ENCODE measurements at regions not wholly inside any gene's neighbourhood (a gene's known extent, or its start where the extent isn't known, plus 50 kb on each side); places are given as distances from the start of the nearest gene placed in this dataset.

DNA sequence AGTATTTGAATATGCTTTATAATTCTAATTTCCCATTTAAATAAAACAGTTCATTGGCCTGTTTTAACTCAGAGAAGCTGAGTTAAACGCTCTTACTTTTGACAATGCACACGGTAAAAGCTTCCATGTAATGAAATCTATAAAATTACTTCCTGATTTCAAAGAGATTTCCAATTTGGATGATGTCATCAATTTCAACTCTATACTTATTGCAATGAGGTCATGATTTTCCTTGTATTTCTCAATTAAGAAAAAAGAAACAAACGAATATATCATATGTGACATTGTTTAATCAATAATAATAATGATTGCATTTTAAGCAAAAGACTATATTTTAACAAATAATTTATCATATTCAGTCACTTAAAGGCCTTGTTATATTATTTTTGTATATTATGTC lies 926.1 kb upstream of the MANEA start:
- Histone ChIP-seq H3K4me1 (ENCODE audit: low read length) (no peaks in the 10 kb centered on the region), H3K9me2 (replicated peaks; ENCODE audit: insufficient read depth, low read length) (no peaks in the 10 kb centered on the region), H3K36me3 (replicated peaks; ENCODE audit: insufficient read depth, low read length) (no peaks in the 10 kb centered on the region), H3K27me3 (replicated peaks; ENCODE audit: insufficient read depth, low read length) (no peaks in the 10 kb centered on the region), H3F3A (ENCODE audit: insufficient read depth, low read length) (no peaks in the 10 kb centered on the region), H2AFZ (ENCODE audit: low read length) (no peak overlapping the region), H3K9ac (ENCODE audit: low read length) (no peak overlapping the region), H3K79me2 (ENCODE audit: low read length) (no peaks in the 10 kb centered on the region), H3K4me2 (ENCODE audit: low read depth, low read length) (no peak overlapping the region), H3K9me3 (replicated peaks; ENCODE audit: insufficient read depth, low read length) (no peaks in the 10 kb centered on the region), H3K4me3 (ENCODE audit: low read length) (no peak overlapping the region), H3K27ac (ENCODE audit: low read length) (no peak overlapping the region), H4K20me1 (ENCODE audit: insufficient read depth, low read length) (no peaks in the 10 kb centered on the region)
- TF ChIP-seq EZH2 (optimal IDR thresholded peaks at IDR 0.05; ENCODE audit: low read depth, low read length) = no peak
- TF ChIP-seq, protein P1, sequence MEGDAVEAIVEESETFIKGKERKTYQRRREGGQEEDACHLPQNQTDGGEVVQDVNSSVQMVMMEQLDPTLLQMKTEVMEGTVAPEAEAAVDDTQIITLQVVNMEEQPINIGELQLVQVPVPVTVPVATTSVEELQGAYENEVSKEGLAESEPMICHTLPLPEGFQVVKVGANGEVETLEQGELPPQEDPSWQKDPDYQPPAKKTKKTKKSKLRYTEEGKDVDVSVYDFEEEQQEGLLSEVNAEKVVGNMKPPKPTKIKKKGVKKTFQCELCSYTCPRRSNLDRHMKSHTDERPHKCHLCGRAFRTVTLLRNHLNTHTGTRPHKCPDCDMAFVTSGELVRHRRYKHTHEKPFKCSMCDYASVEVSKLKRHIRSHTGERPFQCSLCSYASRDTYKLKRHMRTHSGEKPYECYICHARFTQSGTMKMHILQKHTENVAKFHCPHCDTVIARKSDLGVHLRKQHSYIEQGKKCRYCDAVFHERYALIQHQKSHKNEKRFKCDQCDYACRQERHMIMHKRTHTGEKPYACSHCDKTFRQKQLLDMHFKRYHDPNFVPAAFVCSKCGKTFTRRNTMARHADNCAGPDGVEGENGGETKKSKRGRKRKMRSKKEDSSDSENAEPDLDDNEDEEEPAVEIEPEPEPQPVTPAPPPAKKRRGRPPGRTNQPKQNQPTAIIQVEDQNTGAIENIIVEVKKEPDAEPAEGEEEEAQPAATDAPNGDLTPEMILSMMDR (IDR thresholded peaks at IDR 0.05; ENCODE audit: low read length) = no peak
- DNase-seq = no peak

- Histone ChIP-seq H3K79me2 (ENCODE audit: low read length) (no peaks in the 10 kb centered on the region), H3K9me2 (replicated peaks; ENCODE audit: insufficient read depth, low read length) (no peaks in the 10 kb centered on the region), H3K4me3 (ENCODE audit: low read length) (no peak overlapping the region), H3F3A (ENCODE audit: insufficient read depth, low read length) (no peaks in the 10 kb centered on the region), H4K20me1 (ENCODE audit: insufficient read depth, low read length) (no peaks in the 10 kb centered on the region), H3K4me1 (ENCODE audit: low read length) (no peaks in the 10 kb centered on the region), H3K27me3 (replicated peaks; ENCODE audit: insufficient read depth, low read length) (no peaks in the 10 kb centered on the region), H2AFZ (ENCODE audit: low read length) (no peak overlapping the region), H3K36me3 (replicated peaks; ENCODE audit: insufficient read depth, low read length) (no peaks in the 10 kb centered on the region), H3K9me3 (replicated peaks; ENCODE audit: insufficient read depth, low read length) (no peaks in the 10 kb centered on the region), H3K4me2 (ENCODE audit: low read depth, low read length) (no peak overlapping the region), H3K27ac (ENCODE audit: low read length) (no peak overlapping the region), H3K9ac (ENCODE audit: low read length) (no peak overlapping the region)
- no peak for DNase-seq
- TF ChIP-seq EZH2phosphoT487 (IDR thresholded peaks at IDR 0.05; ENCODE audit: low read length) = no peak
- no peak for TF ChIP-seq EZH2 (optimal IDR thresholded peaks at IDR 0.05; ENCODE audit: low read depth, low read length)
- TF ChIP-seq, protein P1 (IDR thresholded peaks at IDR 0.05; ENCODE audit: low read length) = no peak
These were observed 932.1 kb upstream of the MANEA start for GRCh38 chr6:94645191-94645590.

- Histone ChIP-seq H3K9ac (ENCODE audit: low read length) (no peak overlapping the region), H3F3A (ENCODE audit: insufficient read depth, low read length) (no peaks in the 10 kb centered on the region), H3K27me3 (replicated peaks; ENCODE audit: insufficient read depth, low read length) (no peaks in the 10 kb centered on the region), H3K36me3 (replicated peaks; ENCODE audit: insufficient read depth, low read length) (no peaks in the 10 kb centered on the region), H3K4me2 (ENCODE audit: low read depth, low read length) (no peak overlapping the region), H3K27ac (ENCODE audit: low read length) (no peak overlapping the region), H3K4me3 (ENCODE audit: low read length) (no peak overlapping the region), H3K4me1 (ENCODE audit: low read length) (no peaks in the 10 kb centered on the region), H3K9me2 (replicated peaks; ENCODE audit: insufficient read depth, low read length) (no peaks in the 10 kb centered on the region), H2AFZ (ENCODE audit: low read length) (no peak overlapping the region), H3K79me2 (ENCODE audit: low read length) (no peaks in the 10 kb centered on the region), H3K9me3 (replicated peaks; ENCODE audit: insufficient read depth, low read length) (no peaks in the 10 kb centered on the region), H4K20me1 (ENCODE audit: insufficient read depth, low read length) (no peaks in the 10 kb centered on the region)
- TF ChIP-seq, protein P1 (IDR thresholded peaks at IDR 0.05; ENCODE audit: low read length) = no peak
- TF ChIP-seq EZH2phosphoT487 (IDR thresholded peaks at IDR 0.05; ENCODE audit: low read length) = no peak
- TF ChIP-seq EZH2 (optimal IDR thresholded peaks at IDR 0.05; ENCODE audit: low read depth, low read length) = no peak
- no peak for DNase-seq
These were observed 937.8 kb upstream of the MANEA start for GRCh38 chr6:94639564-94639963.

Measured in MM.1S (cell line).